IMR-90 (cell line): ENCODE measurements at regions not wholly inside any gene's neighbourhood (a gene's known extent, or its start where the extent isn't known, plus 50 kb on each side); places are given as distances from the start of the nearest gene placed in this dataset.
A peak's percentile ranks its signal among the peaks of the same experiment; 100 is the strongest.

Experiments
- ATAC-seq: fragments of 200-7000 bp; cut with Tn5 transposase; 2 replicates; pipeline ENCODE4 v1.9.1; 2020; ENCODE audit warnings: low read depth, mild to moderate bottlenecking, moderate library complexity
- BruUV-seq: library from RNA; stranded (reverse); fragments of 400-500 nt; replicated peaks from 2 replicates; lab custom pipeline; 2021; lab: Mats Ljungman, UMichigan
- CTCF ChIA-PET: fragments of 300-600 bp; formaldehyde crosslinking; extraction: SDS; loops from one replicate; lab custom pipeline; 2021; ENCODE audit warnings: antibody characterized with exemption; lab: Yijun Ruan, JAX
- POLR2A ChIA-PET: fragments of 300-600 bp; sonication (Branson Sonifier 250); formaldehyde crosslinking; loops from one replicate; lab custom pipeline; 2022; ENCODE audit warnings: antibody characterized with exemption; ENCODE audit not compliant: unreplicated experiment; lab: Charles Lee
- DNase-seq: peaks from one replicate; pipeline ENCODE4 v3.0.0; 2013
- H2AFZ ChIP-seq: replicated peaks from 2 replicates; pipeline ENCODE3; 2013; ENCODE audit warnings: low read length, mild to moderate bottlenecking; ENCODE audit not compliant: poor library complexity
- H2AK5ac ChIP-seq: 2 replicates; pipeline ENCODE4 v1.6.1; 2013; ENCODE audit warnings: low read depth, low read length, inconsistent platforms
- H2AK9ac ChIP-seq: replicated peaks from 2 replicates; pipeline ENCODE3; 2013; ENCODE audit warnings: mild to moderate bottlenecking, low read depth, low read length, moderate library complexity; ENCODE audit not compliant: poor library complexity
- H2BK120ac ChIP-seq: 2 replicates; pipeline ENCODE4 v1.6.1; 2013; ENCODE audit warnings: low read depth, low read length, inconsistent platforms
- H2BK15ac ChIP-seq: 3 replicates; pipeline ENCODE4 v1.6.1; 2013; ENCODE audit warnings: low read depth, low read length, inconsistent platforms
- H2BK20ac ChIP-seq: 2 replicates; pipeline ENCODE4 v1.6.1; 2013; ENCODE audit warnings: low read depth, mild to moderate bottlenecking, inconsistent platforms, low read length, moderate library complexity
- H2BK5ac ChIP-seq: 2 replicates; pipeline ENCODE4 v1.6.1; 2013; ENCODE audit warnings: mild to moderate bottlenecking, low read depth, low read length, inconsistent platforms; ENCODE audit not compliant: poor library complexity, severe bottlenecking
- H3K14ac ChIP-seq: replicated peaks from 2 replicates; pipeline ENCODE4 v1.6.1; 2013; ENCODE audit warnings: low read depth, low read length, inconsistent platforms
- H3K18ac ChIP-seq: 2 replicates; pipeline ENCODE4 v1.6.1; 2013; ENCODE audit warnings: low read depth, low read length, control low read depth
- H3K23ac ChIP-seq: 2 replicates; pipeline ENCODE4 v1.6.1; 2013; ENCODE audit warnings: low read depth, low read length, inconsistent platforms
- H3K27ac ChIP-seq: 2 replicates; pipeline ENCODE4 v1.5.1; 2013; ENCODE audit warnings: mild to moderate bottlenecking, control low read depth, low read length; ENCODE audit not compliant: insufficient read depth
- H3K27me3 ChIP-seq: 2 replicates; pipeline ENCODE4 v1.6.1; 2013; ENCODE audit warnings: low read length; ENCODE audit not compliant: control insufficient read depth, insufficient read depth
- H3K36me3 ChIP-seq: 2 replicates; pipeline ENCODE4 v1.6.1; 2013; ENCODE audit warnings: low read length, mixed read lengths; ENCODE audit not compliant: control insufficient read depth, insufficient read depth
- H3K4ac ChIP-seq: 2 replicates; pipeline ENCODE4 v1.6.1; 2013; ENCODE audit warnings: low read depth, low read length, inconsistent platforms
- H3K4me1 ChIP-seq: 2 replicates; pipeline ENCODE4 v1.6.1; 2013; ENCODE audit warnings: low read length, mixed read lengths; ENCODE audit not compliant: control insufficient read depth, insufficient read depth
- H3K4me2 ChIP-seq: 2 replicates; pipeline ENCODE4 v1.6.1; 2013; ENCODE audit warnings: low read depth, mild to moderate bottlenecking, control low read depth, low read length, moderate library complexity
- H3K4me3 ChIP-seq: 2 replicates; pipeline ENCODE4 v1.5.1; 2013; ENCODE audit warnings: low read depth, mild to moderate bottlenecking, control low read depth, low read length, moderate library complexity; ENCODE audit not compliant: insufficient read depth
- H3K56ac ChIP-seq: 2 replicates; pipeline ENCODE4 v1.6.1; 2013; ENCODE audit warnings: low read length, inconsistent platforms; ENCODE audit not compliant: insufficient read depth; ENCODE audit errors: extremely low read depth
- H3K79me1 ChIP-seq, 2 experiments: 2 replicates each; pipeline ENCODE4 v1.6.1; 2013; ENCODE audit warnings: low read length in 2 of 2, inconsistent platforms in 1 of 2, low read depth in 1 of 2
- H3K9ac ChIP-seq: 2 replicates; pipeline ENCODE4 v1.6.1; 2013; ENCODE audit warnings: low read depth, low read length, control low read depth
- H3K9me1 ChIP-seq: 2 replicates; pipeline ENCODE4 v1.6.1; 2013; ENCODE audit warnings: low read length, inconsistent platforms; ENCODE audit not compliant: insufficient read depth
- H3K9me3 ChIP-seq: 2 replicates; pipeline ENCODE4 v1.6.1; 2013; ENCODE audit warnings: low read length; ENCODE audit not compliant: control insufficient read depth, insufficient read depth
- H4K20me1 ChIP-seq: 2 replicates; pipeline ENCODE4 v1.6.1; 2013; ENCODE audit warnings: low read length, inconsistent platforms; ENCODE audit not compliant: insufficient read depth
- H4K5ac ChIP-seq: 2 replicates; pipeline ENCODE4 v1.6.1; 2013; ENCODE audit warnings: mild to moderate bottlenecking, low read depth, low read length, control low read depth
- H4K8ac ChIP-seq, 2 experiments: 2 replicates each; pipeline ENCODE4 v1.6.1; 2013; ENCODE audit warnings: low read depth in 2 of 2, low read length in 2 of 2, control low read depth in 1 of 2, inconsistent platforms in 1 of 2
- H4K91ac ChIP-seq: 2 replicates; pipeline ENCODE4 v1.6.1; 2013; ENCODE audit warnings: low read depth, low read length, inconsistent platforms; ENCODE audit not compliant: insufficient read depth
- BHLHE40 ChIP-seq: fragments of 150-350 bp; IDR thresholded peaks from 2 replicates; pipeline ENCODE4 v1.6.1; 2016; ENCODE audit warnings: mild to moderate bottlenecking, low read depth, low read length
- CEBPB ChIP-seq: IDR thresholded peaks from 2 replicates; pipeline ENCODE4 v1.6.1; 2012; ENCODE audit warnings: low read depth, low read length, improper control_type of control experiment
- CHD1 ChIP-seq: IDR thresholded peaks from 2 replicates; pipeline ENCODE4 v1.6.1; 2012; ENCODE audit warnings: low read depth, low read length, improper control_type of control experiment
- CTCF ChIP-seq: conservative IDR thresholded peaks from 2 replicates; pipeline ENCODE4 v1.5.1; 2012; ENCODE audit warnings: mild to moderate bottlenecking, low read depth, low read length, improper control_type of control experiment
- FOS ChIP-seq: fragments of 150-350 bp; IDR thresholded peaks from 2 replicates; pipeline ENCODE4 v1.6.1; 2016; ENCODE audit warnings: low read depth, low read length
- MAFK ChIP-seq: IDR thresholded peaks from 2 replicates; pipeline ENCODE4 v1.6.1; 2012; ENCODE audit warnings: low read depth, low read length, improper control_type of control experiment
- MAZ ChIP-seq: IDR thresholded peaks from 2 replicates; pipeline ENCODE4 v1.6.1; 2012; ENCODE audit warnings: low read depth, mild to moderate bottlenecking, low read length, improper control_type of control experiment, moderate library complexity, borderline replicate concordance
- MXI1 ChIP-seq: IDR thresholded peaks from 2 replicates; pipeline ENCODE4 v1.6.1; 2012; ENCODE audit warnings: low read depth, mild to moderate bottlenecking, low read length, moderate library complexity, borderline replicate concordance
- NFE2L2 ChIP-seq: fragments of 150-350 bp; IDR thresholded peaks from 2 replicates; pipeline ENCODE4 v1.6.1; 2016; ENCODE audit warnings: low read depth, mild to moderate bottlenecking, low read length
- POLR2A ChIP-seq: IDR thresholded peaks from 2 replicates; pipeline ENCODE4 v1.6.1; 2012; ENCODE audit warnings: mild to moderate bottlenecking, low read depth, low read length
- RAD21 ChIP-seq: IDR thresholded peaks from 2 replicates; pipeline ENCODE4 v1.6.1; 2012; ENCODE audit warnings: low read length, improper control_type of control experiment
- RCOR1 ChIP-seq: IDR thresholded peaks from 2 replicates; pipeline ENCODE4 v1.6.1; 2012; ENCODE audit warnings: mild to moderate bottlenecking, low read length, improper control_type of control experiment; ENCODE audit not compliant: insufficient replicate concordance
- RFX5 ChIP-seq: IDR thresholded peaks from 2 replicates; pipeline ENCODE4 v1.8.0; 2012; ENCODE audit warnings: low read depth, mild to moderate bottlenecking, low read length, moderate library complexity
- SMC3 ChIP-seq: fragments of 150-350 bp; IDR thresholded peaks from 2 replicates; pipeline ENCODE4 v1.6.1; 2016; ENCODE audit warnings: low read depth, mild to moderate bottlenecking, antibody characterized with exemption, low read length, moderate library complexity
- USF2 ChIP-seq: fragments of 150-350 bp; IDR thresholded peaks from 2 replicates; pipeline ENCODE4 v1.6.1; 2017; ENCODE audit warnings: mild to moderate bottlenecking, antibody characterized with exemption, low read length, low read depth
- WGBS, 2 experiments: methylation state at CpG; one replicate each; pipeline versions ENCODE4 v1.1.5 to v1.1.7; 2013; ENCODE audit warnings: missing lambda C conversion rate in 2 of 2; ENCODE audit not compliant: insufficient read length in 1 of 2; ENCODE audit errors: extremely low coverage in 2 of 2; 5-methylcytosine and 5-hydroxymethylcytosine counted together
- dilution Hi-C: fragments of 300-500 bp; cut with HindIII; formaldehyde crosslinking; loops from one replicate; pipeline ENCODE4 v1.14.3; 2018; ENCODE audit warnings: low sequenced_read_pairs; ENCODE audit not compliant: unreplicated experiment
- in situ Hi-C: fragments of 300-500 bp; cut with MboI; formaldehyde crosslinking; loops from 3 replicates; pipeline ENCODE4 v1.14.3; 2019; ENCODE audit warnings: low sequenced_read_pairs, inconsistent platforms, mixed read lengths
- intact Hi-C: fragments of 100-400 bp; cut with micrococcal nuclease; formaldehyde crosslinking; loops from 2 replicates; pipeline ENCODE4 v1.10.0; 2022
- TF ChIP-seq, protein P1 (sequence below): fragments of 150-350 bp; IDR thresholded peaks from 2 replicates; pipeline ENCODE4 v1.6.1; 2016; ENCODE audit warnings: low read depth, mild to moderate bottlenecking, low read length, moderate library complexity, borderline replicate concordance

DNA sequence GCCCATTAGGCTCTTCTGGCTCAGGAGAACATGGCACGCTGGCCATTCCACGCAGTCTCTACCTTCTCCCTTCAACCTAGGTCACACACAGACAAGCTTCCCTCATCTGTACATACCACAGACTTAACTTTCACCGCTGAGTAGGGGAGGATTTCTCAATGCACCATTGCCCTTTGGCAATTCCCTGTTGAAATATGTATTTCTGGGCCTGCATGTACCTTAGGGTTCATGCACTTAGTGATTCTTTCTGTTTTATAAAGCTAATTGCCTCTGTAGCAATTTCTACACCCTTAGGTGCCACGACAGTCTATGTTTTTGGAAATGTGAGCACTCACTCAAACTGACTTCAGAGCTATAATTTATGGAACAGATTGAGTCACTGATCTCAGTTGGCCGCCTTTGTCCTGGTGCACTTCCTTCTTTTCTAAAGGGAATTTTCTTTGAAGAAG is 253.8 kb upstream of the PRDM1 start:
- WGBS, 2 experiments = no CpG with 5 or more reads among the region's 5 CpGs
- Histone ChIP-seq H3K4me3 (no peak overlapping the region), H2AK5ac (no peak overlapping the region), H3K9ac (no peak overlapping the region), H3K4me1 (no peaks in the 10 kb centered on the region), H2BK120ac (no peak overlapping the region), H2AFZ (no peak overlapping the region), H3K4me2 (no peak overlapping the region), H2BK20ac (no peak overlapping the region), H2AK9ac (no peak overlapping the region), H4K5ac (no peak overlapping the region), H3K9me1 (no peaks in the 10 kb centered on the region), H4K8ac (peak overlapping the region in 1 of 2 experiments; percentile 0; a peak in 1 of 4 replicates), H3K27me3 (no peaks in the 10 kb centered on the region), H4K91ac (no peak overlapping the region), H3K4ac (no peak overlapping the region), H3K14ac (no peak overlapping the region), H2BK5ac (no peak overlapping the region), H4K20me1 (no peaks in the 10 kb centered on the region), H3K18ac (no peak overlapping the region), H3K27ac (no peak overlapping the region), H2BK15ac (no peak overlapping the region), H3K36me3 (no peaks in the 10 kb centered on the region), H3K79me1 (no peaks in the 10 kb centered on the region), H3K56ac (no peak overlapping the region), H3K9me3 (no peaks in the 10 kb centered on the region), H3K23ac (no peak overlapping the region)
- in situ Hi-C loops (no loop called here), intact Hi-C loops (loop anchor here (10.0 kb wide), 1 partner anchor 348 kb away; no protein-coding TSS in a partner anchor), dilution Hi-C loops (no loop called here)
- ChIA-PET POLR2A (no interaction called here), CTCF (interaction anchor here (0.5 kb wide), 1 partner anchor 37 kb away, joined by 3 read pairs; no protein-coding TSS in a partner anchor)
- no peak for TF ChIP-seq CHD1
- TF ChIP-seq MXI1 = no peak
- TF ChIP-seq MAFK = no peak
- TF ChIP-seq FOS = no peak
- TF ChIP-seq, protein P1, sequence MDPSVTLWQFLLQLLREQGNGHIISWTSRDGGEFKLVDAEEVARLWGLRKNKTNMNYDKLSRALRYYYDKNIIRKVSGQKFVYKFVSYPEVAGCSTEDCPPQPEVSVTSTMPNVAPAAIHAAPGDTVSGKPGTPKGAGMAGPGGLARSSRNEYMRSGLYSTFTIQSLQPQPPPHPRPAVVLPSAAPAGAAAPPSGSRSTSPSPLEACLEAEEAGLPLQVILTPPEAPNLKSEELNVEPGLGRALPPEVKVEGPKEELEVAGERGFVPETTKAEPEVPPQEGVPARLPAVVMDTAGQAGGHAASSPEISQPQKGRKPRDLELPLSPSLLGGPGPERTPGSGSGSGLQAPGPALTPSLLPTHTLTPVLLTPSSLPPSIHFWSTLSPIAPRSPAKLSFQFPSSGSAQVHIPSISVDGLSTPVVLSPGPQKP = no peak
- TF ChIP-seq RCOR1 = no peak
- no peak for TF ChIP-seq NFE2L2
- no peak for TF ChIP-seq BHLHE40
- no peak for TF ChIP-seq CEBPB
- TF ChIP-seq RFX5 = no peak
- TF ChIP-seq RAD21 = no peak
- TF ChIP-seq CTCF = no peak
- no peak for TF ChIP-seq POLR2A
- TF ChIP-seq MAZ = no peak
- TF ChIP-seq USF2 = no peak
- TF ChIP-seq SMC3 = no peak
- BruUV-seq = no TSS peak
- ATAC-seq = no peak
- no peak for DNase-seq
